Epithelial cell of esophagus (primary cell): ENCODE measurements at regions not wholly inside any gene's neighbourhood (a gene's known extent, or its start where the extent isn't known, plus 50 kb on each side); places are given as distances from the start of the nearest gene placed in this dataset.

Experiments
- DNase-seq: peaks from one replicate; pipeline ENCODE4 v3.0.0; 2010; ENCODE audit warnings: low read depth
- H3K4me3 ChIP-seq: 2 replicates; pipeline ENCODE4 v1.5.1; 2011; ENCODE audit warnings: mild to moderate bottlenecking, low read length, control low read depth
- CTCF ChIP-seq: IDR thresholded peaks from 2 replicates; pipeline ENCODE4 v1.5.1; 2011; ENCODE audit warnings: low read depth, mild to moderate bottlenecking, low read length, control low read depth, inconsistent platforms; ENCODE audit not compliant: insufficient read depth; ENCODE audit errors: missing control alignments

GRCh38 chr15:97733373-97733772, 227.1 kb upstream of the ARRDC4 start:
- no peak for DNase-seq
- TF ChIP-seq CTCF: no peak

DNA sequence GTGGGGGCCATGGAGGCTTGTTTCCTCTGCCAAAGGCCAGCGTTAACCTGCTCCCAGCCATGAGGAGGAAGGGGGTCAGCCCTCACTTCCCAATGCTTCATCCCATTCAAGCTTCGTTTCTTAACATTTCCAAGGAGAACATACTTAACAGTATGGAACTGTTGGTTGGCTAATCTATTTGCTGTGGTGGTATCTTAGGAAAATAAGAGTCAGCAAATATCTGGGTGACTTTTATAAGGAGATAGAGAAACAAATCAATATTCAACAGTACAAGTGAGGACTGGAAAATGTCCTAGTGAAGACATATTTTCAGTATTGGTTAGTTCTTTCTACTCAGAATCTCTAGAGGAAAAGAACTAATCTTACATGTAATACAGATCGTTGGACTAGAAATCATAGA, 223.8 kb upstream of the ARRDC4 start:
- no peak overlapping the region for H3K4me3 ChIP-seq
- no peak for TF ChIP-seq CTCF
- DNase-seq: no peak

More at GRCh38 chr15:97733373-97733772, 227.1 kb upstream of the ARRDC4 start:
- no peak overlapping the region for H3K4me3 ChIP-seq

DNA sequence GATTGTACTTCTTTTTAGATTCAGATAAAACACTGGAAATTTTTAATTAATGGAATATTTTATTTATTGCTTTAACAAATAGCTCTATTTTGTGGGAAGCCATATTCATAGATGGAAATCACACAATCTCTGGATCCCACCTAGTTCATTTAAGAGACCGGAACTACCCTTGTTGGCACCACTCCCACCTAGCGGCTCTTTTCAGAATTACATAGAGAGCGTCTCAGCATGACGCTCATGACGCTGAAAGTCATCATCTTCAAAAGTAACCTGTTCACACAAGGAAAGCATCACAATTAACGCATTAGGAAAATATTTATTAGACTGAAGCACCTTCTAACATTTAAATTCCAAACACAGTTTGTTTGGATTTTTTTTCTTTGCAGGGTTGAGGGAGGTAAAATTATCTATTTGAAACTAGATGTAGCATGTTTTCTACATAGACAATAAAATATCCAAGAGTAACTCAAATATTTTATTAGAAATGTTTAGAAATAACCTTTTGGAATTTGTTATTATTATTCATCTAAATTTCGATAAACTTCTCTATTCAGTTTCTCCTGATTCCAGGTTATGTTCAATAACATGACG, 214.9 kb upstream of the ARRDC4 start:
- DNase-seq: peak; percentile 43
- peak; percentile 71 for TF ChIP-seq CTCF
- H3K4me3 ChIP-seq: no peak overlapping the region

GRCh38 chr15:97747342-97747741, 213.2 kb upstream of the ARRDC4 start:
- no peak for TF ChIP-seq CTCF
- H3K4me3 ChIP-seq: no peak overlapping the region

DNA sequence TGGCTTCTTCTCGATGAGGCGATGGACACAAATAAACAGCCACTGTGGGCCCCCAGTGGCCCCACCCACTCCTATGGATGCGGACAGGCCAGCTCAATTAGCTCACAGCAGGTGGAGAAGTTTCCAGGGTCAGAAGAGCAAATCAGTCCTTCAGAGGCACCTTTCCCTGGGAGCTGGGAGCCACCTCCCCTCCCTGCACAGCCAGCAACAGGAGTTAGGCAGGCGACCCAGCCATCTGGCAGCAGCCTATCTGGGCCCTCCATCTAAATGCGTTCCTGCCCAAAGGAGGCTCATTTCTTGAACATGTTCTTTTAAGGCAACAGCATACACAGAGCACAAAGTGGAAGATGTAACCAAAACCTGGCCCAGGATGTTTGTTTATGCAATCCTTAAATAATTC, 211.9 kb upstream of the ARRDC4 start:
- no peak for DNase-seq
- TF ChIP-seq CTCF: no peak
- H3K4me3 ChIP-seq: no peak overlapping the region

More at GRCh38 chr15:97747342-97747741, 213.2 kb upstream of the ARRDC4 start:
- DNase-seq: peak; percentile 7

GRCh38 chr15:97750060-97750459, 210.4 kb upstream of the ARRDC4 start:
- no peak for DNase-seq
- H3K4me3 ChIP-seq: no peak overlapping the region
- TF ChIP-seq CTCF: no peak

DNA sequence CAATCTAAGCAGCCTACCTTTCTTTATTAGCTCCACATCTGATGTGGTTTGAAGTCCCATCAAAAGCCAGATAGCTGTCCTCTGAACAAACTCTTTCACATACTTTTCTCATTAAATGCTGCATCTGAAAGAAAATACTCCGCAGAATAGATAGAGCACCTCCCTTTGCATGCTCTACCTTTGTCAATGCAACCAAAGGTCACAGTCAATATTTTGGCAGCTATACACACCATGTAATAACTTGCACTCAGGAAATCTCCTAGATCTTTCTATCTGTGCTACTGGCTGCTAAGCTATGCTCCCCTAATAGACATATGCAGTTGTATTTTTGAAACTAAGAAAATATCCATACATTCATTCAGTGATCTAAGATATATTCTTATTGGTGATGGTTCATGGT, 204.8 kb upstream of the ARRDC4 start:
- H3K4me3 ChIP-seq: no peak overlapping the region
- no peak for DNase-seq
- TF ChIP-seq CTCF: no peak
